ENCODE measurements at regions not wholly inside any gene's neighbourhood (a gene's known extent, or its start where the extent isn't known, plus 50 kb on each side); places are given as distances from the start of the nearest gene placed in this dataset.

DNA sequence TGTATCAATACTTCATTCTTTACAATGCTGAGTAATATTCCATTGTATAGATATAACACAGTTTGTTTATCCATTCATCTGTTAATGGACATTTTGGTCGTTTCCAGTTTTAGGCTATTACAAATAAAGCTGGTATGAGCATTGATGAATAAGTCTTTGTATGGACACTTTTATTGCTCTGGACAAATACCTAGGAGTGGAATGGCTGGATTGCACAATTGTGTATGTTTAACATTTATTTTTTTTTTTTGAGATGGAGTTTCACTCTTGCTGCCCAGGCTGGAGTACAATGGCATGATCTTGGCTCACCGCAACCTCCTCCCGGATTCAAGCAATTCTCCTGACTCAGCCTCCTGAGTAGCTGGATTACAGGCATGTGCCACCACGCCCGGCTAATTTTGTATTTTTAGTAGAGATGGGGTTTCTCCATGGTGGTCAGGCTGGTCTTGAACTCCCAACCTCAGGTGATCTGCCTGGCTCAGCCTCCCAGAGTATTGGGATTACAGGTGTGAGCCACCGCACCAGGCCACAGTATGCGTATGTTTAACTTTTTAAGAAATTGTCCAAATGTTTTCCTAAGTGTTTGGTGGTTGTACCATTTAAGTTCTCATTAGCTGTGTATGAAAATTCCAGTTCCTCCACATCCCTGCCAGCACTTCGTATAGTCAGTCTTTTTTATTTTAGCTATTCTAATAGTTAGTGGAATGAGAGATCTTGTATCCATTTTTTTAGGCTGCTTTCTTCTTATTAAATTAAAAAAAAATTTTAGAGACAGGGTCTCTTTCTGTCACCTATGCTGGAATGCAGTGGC, 194.9 kb upstream of the HAAO start:
- intact Hi-C loops (cut with micrococcal nuclease; ENCODE audit: unreplicated experiment) = no loop called here
- Histone ChIP-seq H3K36me3 (ENCODE audit: insufficient read depth, low read length, poor library complexity, severe bottlenecking) (no peaks in the 10 kb centered on the region), H3K9me3 (ENCODE audit: low read depth, low read length, poor library complexity, severe bottlenecking) (no peaks in the 10 kb centered on the region), H3K4me3 (ENCODE audit: low read depth, low read length, poor library complexity, severe bottlenecking) (no peak overlapping the region), H3K27me3 (replicated peaks; ENCODE audit: insufficient read depth, low read depth, low read length, poor library complexity) (no peaks in the 10 kb centered on the region), H3K4me1 (ENCODE audit: insufficient read depth, low read length, poor library complexity, severe bottlenecking) (no peaks in the 10 kb centered on the region), H3K27ac (ENCODE audit: low read depth, low read length, poor library complexity, severe bottlenecking) (no peak overlapping the region)
- ChIA-PET CTCF (no interaction called here), POLR2A (ENCODE audit: low non-redundant PET) (no interaction called here)
- no peak for DNase-seq (ENCODE audit: low spot score)
- TF ChIP-seq EZH2 (IDR thresholded peaks at IDR 0.05; ENCODE audit: borderline replicate concordance, low read depth, low read length, poor library complexity, severe bottlenecking) (no peak), CTCF (conservative IDR thresholded peaks at IDR 0.05; ENCODE audit: low read depth, low read length) (no peak)
- BruUV-seq (replicated peaks) = no TSS peak

DNA sequence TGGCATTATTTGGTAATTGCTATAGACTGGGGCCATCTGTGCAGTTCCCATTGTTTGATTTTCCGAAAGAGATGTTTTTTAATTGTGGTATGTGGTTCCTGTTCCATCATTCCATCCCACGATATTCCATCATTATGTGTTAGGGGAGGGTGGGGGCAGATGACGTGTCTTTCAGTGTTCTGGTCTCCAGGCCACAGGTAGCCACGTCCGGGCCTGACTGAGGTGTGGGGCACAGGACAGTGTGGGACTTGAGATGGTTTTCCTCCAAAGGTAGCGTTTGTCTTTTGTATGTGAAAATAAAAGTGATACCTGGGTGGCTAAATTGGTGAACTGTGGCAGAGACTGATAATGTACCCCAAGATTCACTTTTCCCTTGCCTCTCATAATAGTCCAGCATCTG, 192.2 kb upstream of the HAAO start:
- Histone ChIP-seq H3K27me3 (replicated peaks; ENCODE audit: insufficient read depth, low read depth, low read length, poor library complexity) (no peaks in the 10 kb centered on the region), H3K4me1 (ENCODE audit: insufficient read depth, low read length, poor library complexity, severe bottlenecking) (no peaks in the 10 kb centered on the region), H3K27ac (ENCODE audit: low read depth, low read length, poor library complexity, severe bottlenecking) (no peak overlapping the region), H3K9me3 (ENCODE audit: low read depth, low read length, poor library complexity, severe bottlenecking) (no peaks in the 10 kb centered on the region), H3K4me3 (ENCODE audit: low read depth, low read length, poor library complexity, severe bottlenecking) (no peak overlapping the region), H3K36me3 (ENCODE audit: insufficient read depth, low read length, poor library complexity, severe bottlenecking) (no peaks in the 10 kb centered on the region)
- DNase-seq (ENCODE audit: low spot score) = no peak
- TF ChIP-seq EZH2 (IDR thresholded peaks at IDR 0.05; ENCODE audit: borderline replicate concordance, low read depth, low read length, poor library complexity, severe bottlenecking) (no peak), CTCF (conservative IDR thresholded peaks at IDR 0.05; ENCODE audit: low read depth, low read length) (no peak)
- intact Hi-C loops (cut with micrococcal nuclease; ENCODE audit: unreplicated experiment) = no loop called here
- POLR2A ChIA-PET (ENCODE audit: low non-redundant PET) = no interaction called here
- CTCF ChIA-PET = no interaction called here
- BruUV-seq (replicated peaks) = no TSS peak

DNA sequence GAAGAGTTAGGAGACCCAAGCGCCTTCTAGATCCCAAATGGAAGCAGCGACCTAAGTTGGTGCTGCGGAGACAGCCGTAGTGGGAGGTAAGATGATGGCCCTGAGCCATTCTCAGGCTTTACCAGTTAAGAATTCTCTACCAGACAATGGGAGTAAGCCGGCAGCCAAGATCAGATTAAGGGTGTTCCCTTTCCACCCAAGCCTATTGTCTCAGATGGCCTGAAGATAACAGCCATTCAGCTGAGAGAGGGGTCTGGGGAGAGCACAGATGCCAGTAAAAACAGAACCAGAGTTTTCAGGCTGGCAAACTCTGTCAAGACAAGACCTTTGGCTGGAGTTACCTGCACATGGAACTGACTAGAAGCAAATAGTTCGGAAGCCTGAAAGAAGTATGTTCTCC, 191.7 kb upstream of the HAAO start:
- Histone ChIP-seq H3K36me3 (ENCODE audit: insufficient read depth, low read length, poor library complexity, severe bottlenecking) (no peaks in the 10 kb centered on the region), H3K4me3 (ENCODE audit: low read depth, low read length, poor library complexity, severe bottlenecking) (no peak overlapping the region), H3K27me3 (replicated peaks; ENCODE audit: insufficient read depth, low read depth, low read length, poor library complexity) (no peaks in the 10 kb centered on the region), H3K27ac (ENCODE audit: low read depth, low read length, poor library complexity, severe bottlenecking) (no peak overlapping the region), H3K9me3 (ENCODE audit: low read depth, low read length, poor library complexity, severe bottlenecking) (no peaks in the 10 kb centered on the region), H3K4me1 (ENCODE audit: insufficient read depth, low read length, poor library complexity, severe bottlenecking) (no peaks in the 10 kb centered on the region)
- no peak for TF ChIP-seq CTCF (conservative IDR thresholded peaks at IDR 0.05; ENCODE audit: low read depth, low read length)
- TF ChIP-seq EZH2 (IDR thresholded peaks at IDR 0.05; ENCODE audit: borderline replicate concordance, low read depth, low read length, poor library complexity, severe bottlenecking) = no peak
- no TSS peak for BruUV-seq (replicated peaks)
- intact Hi-C loops (cut with micrococcal nuclease; ENCODE audit: unreplicated experiment) = no loop called here
- DNase-seq (ENCODE audit: low spot score) = no peak
- ChIA-PET CTCF (no interaction called here), POLR2A (ENCODE audit: low non-redundant PET) (interaction anchor here (0.6 kb wide), 1 partner anchor 147 kb away, joined by 4 read pairs; no protein-coding TSS in a partner anchor)
